ENCODE measurements at regions not wholly inside any gene's neighbourhood (a gene's known extent, or its start where the extent isn't known, plus 50 kb on each side); places are given as distances from the start of the nearest gene placed in this dataset.
"Not testable (repeated sequence)": the region's sequence is repeated elsewhere in the genome, so short reads cannot be mapped to it uniquely, and the experiment has no call there.

DNA sequence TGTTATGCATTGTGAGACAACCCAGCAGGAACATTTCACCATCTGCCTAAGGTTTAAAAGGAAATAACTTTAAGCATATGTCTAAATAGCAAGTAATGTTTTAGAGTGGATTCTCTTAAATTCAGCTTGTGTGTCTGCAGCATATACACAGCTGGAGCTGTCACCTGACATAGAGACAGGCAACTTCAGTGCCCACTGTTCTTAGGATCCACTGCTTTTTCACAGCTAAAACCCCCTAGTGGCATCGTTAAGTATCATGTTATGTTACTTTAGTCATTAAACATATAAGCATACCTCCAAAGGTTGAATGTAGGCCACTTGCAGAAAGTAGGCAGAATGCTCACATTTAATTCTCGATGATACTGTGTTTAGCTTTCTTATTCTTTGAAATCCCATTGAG is 2169.0 kb upstream of the DEFB115 start:
- not testable (repeated sequence) for H3K27ac Mint-ChIP-seq; H3K4me3 Mint-ChIP-seq; DNase-seq; H3K9me3 ChIP-seq (ENCODE audit: control insufficient read depth, low read length, poor library complexity, severe bottlenecking); H3K27me3 Mint-ChIP-seq; H3K4me1 Mint-ChIP-seq; H3K36me3 Mint-ChIP-seq (ENCODE audit: low read depth); ATAC-seq

DNA sequence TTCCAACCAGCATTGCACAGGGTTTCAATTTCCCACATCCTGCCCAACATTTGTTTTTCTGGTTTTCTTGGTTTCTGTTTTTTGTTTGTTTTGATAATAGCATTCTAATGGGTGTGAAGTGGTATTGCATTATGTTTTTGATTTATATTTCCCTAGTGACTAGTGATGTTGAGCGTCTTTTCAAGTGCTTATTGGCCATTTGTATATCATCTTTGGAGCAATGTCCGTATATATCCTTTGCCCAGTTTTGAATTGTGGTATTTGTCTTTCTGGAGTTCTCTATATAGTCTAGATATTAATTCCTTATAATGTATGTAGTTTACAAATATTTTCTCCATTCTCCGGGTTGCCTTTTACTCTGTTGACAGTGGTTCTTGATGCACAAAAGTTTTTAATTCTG is 2168.1 kb upstream of the DEFB115 start:
- DNase-seq; ATAC-seq; H3K27ac Mint-ChIP-seq; H3K9me3 ChIP-seq (ENCODE audit: control insufficient read depth, low read length, poor library complexity, severe bottlenecking); H3K36me3 Mint-ChIP-seq (ENCODE audit: low read depth); H3K27me3 Mint-ChIP-seq; H3K4me3 Mint-ChIP-seq; H3K4me1 Mint-ChIP-seq: not testable (repeated sequence)

DNA sequence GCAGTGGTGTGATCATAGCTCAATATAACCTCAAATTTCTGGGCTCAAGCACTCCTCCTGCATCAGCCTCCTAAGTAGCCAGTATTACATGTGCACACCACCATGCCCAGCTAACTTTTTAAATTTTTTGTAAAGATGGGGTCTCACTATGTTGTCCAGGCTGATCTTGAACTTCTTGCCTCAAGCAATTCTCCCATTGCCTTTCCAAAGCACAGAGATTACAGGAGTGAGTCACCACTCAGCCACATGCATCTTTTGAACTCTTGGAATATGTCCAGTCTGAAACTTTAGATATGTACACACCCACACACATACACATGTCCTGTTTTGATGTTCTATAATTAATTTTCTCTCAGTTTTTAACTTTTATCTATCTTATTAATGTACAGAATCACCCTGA is 2163.5 kb upstream of the DEFB115 start:
- not testable (repeated sequence) for H3K36me3 Mint-ChIP-seq (ENCODE audit: low read depth); H3K9me3 ChIP-seq (ENCODE audit: control insufficient read depth, low read length, poor library complexity, severe bottlenecking); DNase-seq; H3K4me1 Mint-ChIP-seq; ATAC-seq; H3K27me3 Mint-ChIP-seq; H3K4me3 Mint-ChIP-seq; H3K27ac Mint-ChIP-seq

GRCh38 chr20:29096695-29097094 is 2160.8 kb upstream of the DEFB115 start:
- H3K27me3 Mint-ChIP-seq; H3K4me1 Mint-ChIP-seq; DNase-seq; H3K4me3 Mint-ChIP-seq; H3K27ac Mint-ChIP-seq; H3K36me3 Mint-ChIP-seq (ENCODE audit: low read depth); ATAC-seq; H3K9me3 ChIP-seq (ENCODE audit: control insufficient read depth, low read length, poor library complexity, severe bottlenecking): not testable (repeated sequence)

GRCh38 chr20:29107884-29108283 is 2149.6 kb upstream of the DEFB115 start:
- not testable (repeated sequence) for H3K4me3 Mint-ChIP-seq; H3K36me3 Mint-ChIP-seq (ENCODE audit: low read depth); DNase-seq; H3K9me3 ChIP-seq (ENCODE audit: control insufficient read depth, low read length, poor library complexity, severe bottlenecking); H3K4me1 Mint-ChIP-seq; ATAC-seq; H3K27me3 Mint-ChIP-seq; H3K27ac Mint-ChIP-seq

GRCh38 chr20:29109386-29109785 is 2148.1 kb upstream of the DEFB115 start:
- not testable (repeated sequence) for ATAC-seq; H3K4me3 Mint-ChIP-seq; H3K27ac Mint-ChIP-seq; H3K4me1 Mint-ChIP-seq; DNase-seq; H3K9me3 ChIP-seq (ENCODE audit: control insufficient read depth, low read length, poor library complexity, severe bottlenecking); H3K36me3 Mint-ChIP-seq (ENCODE audit: low read depth); H3K27me3 Mint-ChIP-seq

- not testable (repeated sequence) for H3K27me3 Mint-ChIP-seq; H3K36me3 Mint-ChIP-seq (ENCODE audit: low read depth); ATAC-seq
These were observed 2142.4 kb upstream of the DEFB115 start for GRCh38 chr20:29115097-29115496.

DNA sequence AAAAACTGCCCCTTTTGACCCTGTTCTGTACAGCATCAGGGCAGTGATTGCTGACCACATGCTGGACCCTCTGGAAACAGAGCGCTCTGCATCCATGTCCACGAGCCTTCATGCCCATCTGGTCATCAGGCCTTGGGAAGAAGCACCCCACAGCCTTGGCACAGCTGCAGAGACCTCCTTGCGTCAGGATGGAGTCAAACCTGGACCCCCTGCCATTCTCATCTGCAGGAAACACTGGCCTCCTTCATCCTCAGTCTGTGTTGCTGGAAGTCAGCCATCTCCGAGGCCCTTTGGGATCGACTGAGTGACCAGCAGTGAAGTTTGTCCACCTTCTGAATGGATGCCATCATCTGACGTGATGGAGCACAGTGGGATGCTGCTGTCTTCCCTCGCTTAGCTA is 2138.3 kb upstream of the DEFB115 start:
- no peaks in the 10 kb centered on the region for H3K36me3 Mint-ChIP-seq (ENCODE audit: low read depth)
- no peaks in the 10 kb centered on the region for H3K9me3 ChIP-seq (ENCODE audit: control insufficient read depth, low read length, poor library complexity, severe bottlenecking)
- no peak for ATAC-seq
- no peak for DNase-seq
- no peaks in the 10 kb centered on the region for H3K27me3 Mint-ChIP-seq
- no peak overlapping the region for H3K27ac Mint-ChIP-seq
- no peaks in the 10 kb centered on the region for H3K4me1 Mint-ChIP-seq
- H3K4me3 Mint-ChIP-seq: no peak overlapping the region

More at GRCh38 chr20:29115097-29115496, 2142.4 kb upstream of the DEFB115 start:
- not testable (repeated sequence) for DNase-seq; H3K9me3 ChIP-seq (ENCODE audit: control insufficient read depth, low read length, poor library complexity, severe bottlenecking); H3K4me3 Mint-ChIP-seq; H3K4me1 Mint-ChIP-seq; H3K27ac Mint-ChIP-seq

- not testable (repeated sequence) for H3K36me3 Mint-ChIP-seq (ENCODE audit: low read depth); H3K27me3 Mint-ChIP-seq; DNase-seq; H3K4me1 Mint-ChIP-seq; H3K4me3 Mint-ChIP-seq; H3K9me3 ChIP-seq (ENCODE audit: control insufficient read depth, low read length, poor library complexity, severe bottlenecking); ATAC-seq; H3K27ac Mint-ChIP-seq
These were observed 2137.8 kb upstream of the DEFB115 start for GRCh38 chr20:29119684-29120083.

GRCh38 chr20:29120088-29120487 is 2137.4 kb upstream of the DEFB115 start:
- H3K4me1 Mint-ChIP-seq; H3K36me3 Mint-ChIP-seq (ENCODE audit: low read depth); H3K4me3 Mint-ChIP-seq; ATAC-seq; H3K27ac Mint-ChIP-seq; H3K27me3 Mint-ChIP-seq; H3K9me3 ChIP-seq (ENCODE audit: control insufficient read depth, low read length, poor library complexity, severe bottlenecking); DNase-seq: not testable (repeated sequence)

GRCh38 chr20:29120575-29120974 is 2136.9 kb upstream of the DEFB115 start:
- not testable (repeated sequence) for H3K4me1 Mint-ChIP-seq; H3K4me3 Mint-ChIP-seq; H3K27ac Mint-ChIP-seq; DNase-seq; H3K36me3 Mint-ChIP-seq (ENCODE audit: low read depth); ATAC-seq; H3K9me3 ChIP-seq (ENCODE audit: control insufficient read depth, low read length, poor library complexity, severe bottlenecking); H3K27me3 Mint-ChIP-seq

DNA sequence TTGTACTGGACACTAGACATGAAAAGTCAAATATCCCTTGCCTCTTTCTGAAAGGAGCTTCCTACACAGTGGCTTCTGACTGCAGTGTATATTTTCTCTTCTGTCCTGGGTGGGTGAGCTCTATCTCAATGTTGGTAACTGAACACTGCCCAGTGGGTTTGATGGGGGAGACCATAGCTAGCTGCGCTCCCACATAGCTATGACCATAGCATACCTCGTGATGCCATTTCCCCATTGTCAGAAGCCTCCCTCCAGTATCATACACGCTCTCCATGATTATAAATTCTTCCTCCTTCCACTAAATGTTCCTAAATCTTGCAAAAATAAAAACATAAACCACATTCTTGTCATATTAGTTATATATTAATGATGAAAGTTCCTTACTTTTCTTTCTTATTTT is 2134.7 kb upstream of the DEFB115 start:
- H3K36me3 Mint-ChIP-seq (ENCODE audit: low read depth); H3K4me3 Mint-ChIP-seq; H3K27me3 Mint-ChIP-seq; H3K4me1 Mint-ChIP-seq; DNase-seq; H3K27ac Mint-ChIP-seq; H3K9me3 ChIP-seq (ENCODE audit: control insufficient read depth, low read length, poor library complexity, severe bottlenecking): not testable (repeated sequence)
- ATAC-seq: peak; percentile 20

DNA sequence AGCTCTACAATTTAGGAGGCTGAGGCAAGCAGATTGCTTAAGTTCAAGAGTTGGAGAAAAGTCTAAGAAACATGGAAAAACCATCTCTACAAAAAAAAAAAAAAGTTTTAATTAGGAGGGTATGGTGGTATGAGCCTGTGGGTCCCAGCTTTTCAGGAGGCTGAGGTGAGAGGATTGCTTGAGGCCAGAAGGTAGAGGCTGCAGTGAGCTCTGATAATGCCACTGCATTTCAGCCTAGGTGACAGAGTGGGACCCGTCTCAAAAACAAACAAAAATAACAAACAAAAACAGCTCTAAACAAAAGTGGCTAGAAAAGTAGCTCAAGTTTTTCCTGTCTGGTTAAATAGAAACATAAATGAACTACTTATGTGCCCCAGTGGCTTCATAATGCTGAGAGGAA is 2133.6 kb upstream of the DEFB115 start:
- ATAC-seq (no peak), DNase-seq (no peak)
- no peaks in the 10 kb centered on the region for H3K27me3 Mint-ChIP-seq
- H3K9me3 ChIP-seq (ENCODE audit: control insufficient read depth, low read length, poor library complexity, severe bottlenecking): no peaks in the 10 kb centered on the region
- no peaks in the 10 kb centered on the region for H3K36me3 Mint-ChIP-seq (ENCODE audit: low read depth)
- H3K4me1 Mint-ChIP-seq: no peaks in the 10 kb centered on the region
- no peak overlapping the region for H3K27ac Mint-ChIP-seq
- H3K4me3 Mint-ChIP-seq: no peak overlapping the region
